GM23338 (cell line): ENCODE measurements at regions not wholly inside any gene's neighbourhood (a gene's known extent, or its start where the extent isn't known, plus 50 kb on each side); places are given as distances from the start of the nearest gene placed in this dataset.

ENCODE experiments used
- ATAC-seq: fragments of 200-7000 bp; cut with Tn5 transposase; 3 replicates; pipeline ENCODE4 v1.9.1; 2020
- DNase-seq: peaks from one replicate; pipeline ENCODE4 v3.0.0-alpha.2; 2015; ENCODE audit warnings: low spot score
- H2AFZ ChIP-seq: fragments of 200-600 bp; sonication (generic); 2 replicates; pipeline ENCODE4 v1.8.0; 2016; ENCODE audit warnings: antibody characterized with exemption, mild to moderate bottlenecking, moderate library complexity
- H3F3A ChIP-seq: fragments of 200-600 bp; sonication (generic); replicated peaks from 2 replicates; pipeline ENCODE4 v1.8.0; 2017; ENCODE audit warnings: antibody characterized with exemption, mixed run types, low read depth
- H3K27ac ChIP-seq: fragments of 200-600 bp; sonication (generic); 2 replicates; pipeline ENCODE4 v1.6.1; 2016; ENCODE audit warnings: low read depth
- H3K27me3 ChIP-seq: fragments of 200-600 bp; sonication (generic); 2 replicates; pipeline ENCODE4 v1.8.0; 2016; ENCODE audit warnings: mild to moderate bottlenecking, mixed run types, moderate library complexity; ENCODE audit not compliant: insufficient read depth
- H3K36me3 ChIP-seq: fragments of 200-600 bp; sonication (generic); 2 replicates; pipeline ENCODE4 v1.8.0; 2016; ENCODE audit warnings: mild to moderate bottlenecking; ENCODE audit not compliant: insufficient read depth
- H3K4me1 ChIP-seq: fragments of 200-600 bp; sonication (generic); 2 replicates; pipeline ENCODE4 v1.8.0; 2016; ENCODE audit warnings: mild to moderate bottlenecking, moderate library complexity; ENCODE audit not compliant: insufficient read depth
- H3K4me2 ChIP-seq: fragments of 200-600 bp; sonication (generic); 2 replicates; pipeline ENCODE4 v1.7.1; 2017; ENCODE audit warnings: mixed run types
- H3K4me3 ChIP-seq: fragments of 200-600 bp; sonication (generic); 2 replicates; pipeline ENCODE4 v1.6.1; 2016; ENCODE audit warnings: mixed run types
- H3K79me2 ChIP-seq: fragments of 200-600 bp; sonication (generic); replicated peaks from 2 replicates; pipeline ENCODE4 v1.8.0; 2017; ENCODE audit warnings: mild to moderate bottlenecking; ENCODE audit not compliant: insufficient read depth
- H3K9me2 ChIP-seq: fragments of 200-600 bp; sonication (generic); 2 replicates; pipeline ENCODE4 v1.8.0; 2017; ENCODE audit not compliant: insufficient read depth
- H4K20me1 ChIP-seq: fragments of 200-600 bp; sonication (generic); replicated peaks from 2 replicates; pipeline ENCODE4 v1.8.0; 2017; ENCODE audit warnings: mild to moderate bottlenecking; ENCODE audit not compliant: insufficient read depth
- H3K27ac Mint-ChIP-seq: 2 replicates; pipeline ENCODE4 v1.8.0; 2020; ENCODE audit warnings: inconsistent platforms, mild to moderate bottlenecking, moderate library complexity, mixed read lengths
- H3K27me3 Mint-ChIP-seq: 3 replicates; pipeline ENCODE4 v1.8.0; 2022; ENCODE audit warnings: low read depth, mild to moderate bottlenecking, moderate library complexity, mixed read lengths, inconsistent platforms; ENCODE audit not compliant: insufficient read depth, poor library complexity
- H3K36me3 Mint-ChIP-seq: 3 replicates; pipeline ENCODE4 v1.8.0; 2021; ENCODE audit warnings: low read depth, mild to moderate bottlenecking, inconsistent platforms, moderate library complexity, mixed read lengths
- H3K4me1 Mint-ChIP-seq: 3 replicates; pipeline ENCODE4 v1.8.0; 2020; ENCODE audit warnings: mild to moderate bottlenecking, inconsistent platforms, mixed read lengths
- H3K4me3 Mint-ChIP-seq: 3 replicates; pipeline ENCODE4 v1.8.0; 2021; ENCODE audit warnings: moderate library complexity, mild to moderate bottlenecking, inconsistent platforms, mixed read lengths
- H3K9me3 Mint-ChIP-seq: 3 replicates; pipeline ENCODE4 v1.8.0; 2020; ENCODE audit warnings: moderate library complexity, mild to moderate bottlenecking, inconsistent platforms, mixed read lengths
- CREB1 ChIP-seq: fragments of 250-450 bp; sonication (Bioruptor Pico); IDR thresholded peaks from 2 replicates; pipeline ENCODE4 v1.5.0; 2020; ENCODE audit warnings: low read depth, mild to moderate bottlenecking, moderate library complexity
- EZH2 ChIP-seq: fragments of 200-600 bp; sonication (generic); IDR thresholded peaks from one replicate; pipeline ENCODE4 v1.8.0; 2017; ENCODE audit warnings: antibody characterized with exemption, mild to moderate bottlenecking, low read depth; ENCODE audit not compliant: unreplicated experiment
- EZH2phosphoT487 ChIP-seq: fragments of 200-600 bp; sonication (generic); IDR thresholded peaks from one replicate; pipeline ENCODE4 v1.8.1; 2018; ENCODE audit warnings: antibody characterized with exemption; ENCODE audit not compliant: unreplicated experiment
- JUNB ChIP-seq: IDR thresholded peaks from one replicate; pipeline ENCODE4 v1.6.1; 2016; ENCODE audit warnings: antibody characterized with exemption; ENCODE audit not compliant: unreplicated experiment
- NANOG ChIP-seq: IDR thresholded peaks from 2 replicates; pipeline ENCODE4 v1.6.1; 2016; ENCODE audit warnings: antibody characterized with exemption, borderline replicate concordance
- POLR2AphosphoS5 ChIP-seq: IDR thresholded peaks from 2 replicates; pipeline ENCODE4 v1.6.1; 2016; ENCODE audit warnings: antibody characterized with exemption, low read depth
- REST ChIP-seq: IDR thresholded peaks from one replicate; pipeline ENCODE4 v1.6.1; 2018; ENCODE audit warnings: antibody characterized with exemption; ENCODE audit not compliant: unreplicated experiment
- STAT1 ChIP-seq: IDR thresholded peaks from one replicate; pipeline ENCODE4 v1.6.1; 2016; ENCODE audit warnings: antibody characterized with exemption; ENCODE audit not compliant: unreplicated experiment
- ZNF114 ChIP-seq: fragments of 250-450 bp; sonication (Bioruptor Pico); IDR thresholded peaks from 2 replicates; pipeline ENCODE4 v1.5.0; 2020; ENCODE audit warnings: mild to moderate bottlenecking, moderate library complexity
- ZNF331 ChIP-seq: fragments of 250-450 bp; sonication (Bioruptor Pico); IDR thresholded peaks from 2 replicates; pipeline ENCODE4 v1.5.0; 2020; ENCODE audit warnings: low read depth, mild to moderate bottlenecking, moderate library complexity
- TF ChIP-seq, protein P1 (sequence below): IDR thresholded peaks from 2 replicates; pipeline ENCODE4 v1.6.1; 2016; ENCODE audit warnings: antibody characterized with exemption
- TF ChIP-seq, protein P2 (sequence below): fragments of 250-450 bp; sonication (Bioruptor Pico); IDR thresholded peaks from 2 replicates; pipeline ENCODE4 v1.5.0; 2020; ENCODE audit warnings: mild to moderate bottlenecking, moderate library complexity
- TF ChIP-seq, protein P3 (sequence below), 2 experiments: fragments of 200-600 bp in 1 of 2; sonication (generic) in 1 of 2; conservative IDR thresholded peaks; 2 replicates each; pipeline versions ENCODE4 v1.5.1 to v1.6.1; 2016 to 2017; ENCODE audit warnings: antibody characterized with exemption in 2 of 2, low read depth in 2 of 2, mild to moderate bottlenecking in 2 of 2, moderate library complexity in 1 of 2

DNA sequence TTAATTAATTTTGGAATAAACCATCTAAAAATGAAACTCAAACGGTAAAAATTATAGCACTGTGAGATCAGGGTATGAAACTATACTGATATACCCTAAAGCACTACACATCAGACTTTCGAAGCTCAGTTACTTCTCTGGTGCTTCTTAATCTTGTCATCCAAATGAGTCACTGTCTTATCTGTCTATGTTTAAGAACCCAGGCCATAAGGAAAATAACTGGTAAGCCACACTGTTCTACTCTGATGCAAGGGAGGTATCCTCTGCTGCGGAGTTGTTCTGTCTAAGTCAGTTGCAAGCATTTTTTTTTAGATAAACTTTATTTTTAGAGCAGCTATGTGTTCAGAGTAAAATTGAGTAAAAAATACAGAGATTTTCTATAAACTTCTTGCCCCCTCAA is 830.8 kb upstream of the POU3F4 start:
- no peak overlapping the region for H3K4me3 ChIP-seq
- ATAC-seq (no peak), DNase-seq (no peak)
- Mint-ChIP-seq H3K9me3 (peaks cover 6% of the 10 kb centered on the region), H3K27ac (no peak overlapping the region), H3K4me3 (no peak overlapping the region), H3K36me3 (peaks cover 3% of the 10 kb centered on the region; the same call in 1 of the 3 replicates), H3K27me3 (no peaks in the 10 kb centered on the region), H3K4me1 (no peaks in the 10 kb centered on the region)
- no peaks in the 10 kb centered on the region for H4K20me1 ChIP-seq
- no peaks in the 10 kb centered on the region for H3K9me2 ChIP-seq
- TF ChIP-seq, protein P1, sequence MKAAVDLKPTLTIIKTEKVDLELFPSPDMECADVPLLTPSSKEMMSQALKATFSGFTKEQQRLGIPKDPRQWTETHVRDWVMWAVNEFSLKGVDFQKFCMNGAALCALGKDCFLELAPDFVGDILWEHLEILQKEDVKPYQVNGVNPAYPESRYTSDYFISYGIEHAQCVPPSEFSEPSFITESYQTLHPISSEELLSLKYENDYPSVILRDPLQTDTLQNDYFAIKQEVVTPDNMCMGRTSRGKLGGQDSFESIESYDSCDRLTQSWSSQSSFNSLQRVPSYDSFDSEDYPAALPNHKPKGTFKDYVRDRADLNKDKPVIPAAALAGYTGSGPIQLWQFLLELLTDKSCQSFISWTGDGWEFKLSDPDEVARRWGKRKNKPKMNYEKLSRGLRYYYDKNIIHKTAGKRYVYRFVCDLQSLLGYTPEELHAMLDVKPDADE, result no peak
- TF ChIP-seq NANOG (no peak), ZNF114 (no peak), EZH2phosphoT487 (no peak), REST (no peak), CREB1 (CRISPR knock-in tag) (no peak), JUNB (no peak), EZH2 (no peak), ZNF331 (CRISPR knock-in tag) (no peak), POLR2AphosphoS5 (no peak), STAT1 (no peak)
- TF ChIP-seq, protein P2, sequence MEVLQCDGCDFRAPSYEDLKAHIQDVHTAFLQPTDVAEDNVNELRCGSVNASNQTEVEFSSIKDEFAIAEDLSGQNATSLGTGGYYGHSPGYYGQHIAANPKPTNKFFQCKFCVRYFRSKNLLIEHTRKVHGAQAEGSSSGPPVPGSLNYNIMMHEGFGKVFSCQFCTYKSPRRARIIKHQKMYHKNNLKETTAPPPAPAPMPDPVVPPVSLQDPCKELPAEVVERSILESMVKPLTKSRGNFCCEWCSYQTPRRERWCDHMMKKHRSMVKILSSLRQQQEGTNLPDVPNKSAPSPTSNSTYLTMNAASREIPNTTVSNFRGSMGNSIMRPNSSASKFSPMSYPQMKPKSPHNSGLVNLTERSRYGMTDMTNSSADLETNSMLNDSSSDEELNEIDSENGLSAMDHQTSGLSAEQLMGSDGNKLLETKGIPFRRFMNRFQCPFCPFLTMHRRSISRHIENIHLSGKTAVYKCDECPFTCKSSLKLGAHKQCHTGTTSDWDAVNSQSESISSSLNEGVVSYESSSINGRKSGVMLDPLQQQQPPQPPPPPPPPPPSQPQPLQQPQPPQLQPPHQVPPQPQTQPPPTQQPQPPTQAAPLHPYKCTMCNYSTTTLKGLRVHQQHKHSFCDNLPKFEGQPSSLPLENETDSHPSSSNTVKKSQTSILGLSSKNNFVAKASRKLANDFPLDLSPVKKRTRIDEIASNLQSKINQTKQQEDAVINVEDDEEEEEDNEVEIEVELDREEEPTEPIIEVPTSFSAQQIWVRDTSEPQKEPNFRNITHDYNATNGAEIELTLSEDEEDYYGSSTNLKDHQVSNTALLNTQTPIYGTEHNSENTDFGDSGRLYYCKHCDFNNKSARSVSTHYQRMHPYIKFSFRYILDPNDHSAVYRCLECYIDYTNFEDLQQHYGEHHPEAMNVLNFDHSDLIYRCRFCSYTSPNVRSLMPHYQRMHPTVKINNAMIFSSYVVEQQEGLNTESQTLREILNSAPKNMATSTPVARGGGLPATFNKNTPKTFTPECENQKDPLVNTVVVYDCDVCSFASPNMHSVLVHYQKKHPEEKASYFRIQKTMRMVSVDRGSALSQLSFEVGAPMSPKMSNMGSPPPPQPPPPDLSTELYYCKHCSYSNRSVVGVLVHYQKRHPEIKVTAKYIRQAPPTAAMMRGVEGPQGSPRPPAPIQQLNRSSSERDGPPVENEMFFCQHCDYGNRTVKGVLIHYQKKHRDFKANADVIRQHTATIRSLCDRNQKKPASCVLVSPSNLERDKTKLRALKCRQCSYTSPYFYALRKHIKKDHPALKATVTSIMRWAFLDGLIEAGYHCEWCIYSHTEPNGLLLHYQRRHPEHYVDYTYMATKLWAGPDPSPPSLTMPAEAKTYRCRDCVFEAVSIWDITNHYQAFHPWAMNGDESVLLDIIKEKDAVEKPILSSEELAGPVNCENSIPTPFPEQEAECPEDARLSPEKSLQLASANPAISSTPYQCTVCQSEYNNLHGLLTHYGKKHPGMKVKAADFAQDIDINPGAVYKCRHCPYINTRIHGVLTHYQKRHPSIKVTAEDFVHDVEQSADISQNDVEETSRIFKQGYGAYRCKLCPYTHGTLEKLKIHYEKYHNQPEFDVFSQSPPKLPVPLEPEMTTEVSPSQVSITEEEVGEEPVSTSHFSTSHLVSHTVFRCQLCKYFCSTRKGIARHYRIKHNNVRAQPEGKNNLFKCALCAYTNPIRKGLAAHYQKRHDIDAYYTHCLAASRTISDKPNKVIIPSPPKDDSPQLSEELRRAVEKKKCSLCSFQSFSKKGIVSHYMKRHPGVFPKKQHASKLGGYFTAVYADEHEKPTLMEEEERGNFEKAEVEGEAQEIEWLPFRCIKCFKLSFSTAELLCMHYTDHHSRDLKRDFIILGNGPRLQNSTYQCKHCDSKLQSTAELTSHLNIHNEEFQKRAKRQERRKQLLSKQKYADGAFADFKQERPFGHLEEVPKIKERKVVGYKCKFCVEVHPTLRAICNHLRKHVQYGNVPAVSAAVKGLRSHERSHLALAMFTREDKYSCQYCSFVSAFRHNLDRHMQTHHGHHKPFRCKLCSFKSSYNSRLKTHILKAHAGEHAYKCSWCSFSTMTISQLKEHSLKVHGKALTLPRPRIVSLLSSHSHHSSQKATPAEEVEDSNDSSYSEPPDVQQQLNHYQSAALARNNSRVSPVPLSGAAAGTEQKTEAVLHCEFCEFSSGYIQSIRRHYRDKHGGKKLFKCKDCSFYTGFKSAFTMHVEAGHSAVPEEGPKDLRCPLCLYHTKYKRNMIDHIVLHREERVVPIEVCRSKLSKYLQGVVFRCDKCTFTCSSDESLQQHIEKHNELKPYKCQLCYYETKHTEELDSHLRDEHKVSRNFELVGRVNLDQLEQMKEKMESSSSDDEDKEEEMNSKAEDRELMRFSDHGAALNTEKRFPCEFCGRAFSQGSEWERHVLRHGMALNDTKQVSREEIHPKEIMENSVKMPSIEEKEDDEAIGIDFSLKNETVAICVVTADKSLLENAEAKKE, result no peak
- TF ChIP-seq, protein P3, sequence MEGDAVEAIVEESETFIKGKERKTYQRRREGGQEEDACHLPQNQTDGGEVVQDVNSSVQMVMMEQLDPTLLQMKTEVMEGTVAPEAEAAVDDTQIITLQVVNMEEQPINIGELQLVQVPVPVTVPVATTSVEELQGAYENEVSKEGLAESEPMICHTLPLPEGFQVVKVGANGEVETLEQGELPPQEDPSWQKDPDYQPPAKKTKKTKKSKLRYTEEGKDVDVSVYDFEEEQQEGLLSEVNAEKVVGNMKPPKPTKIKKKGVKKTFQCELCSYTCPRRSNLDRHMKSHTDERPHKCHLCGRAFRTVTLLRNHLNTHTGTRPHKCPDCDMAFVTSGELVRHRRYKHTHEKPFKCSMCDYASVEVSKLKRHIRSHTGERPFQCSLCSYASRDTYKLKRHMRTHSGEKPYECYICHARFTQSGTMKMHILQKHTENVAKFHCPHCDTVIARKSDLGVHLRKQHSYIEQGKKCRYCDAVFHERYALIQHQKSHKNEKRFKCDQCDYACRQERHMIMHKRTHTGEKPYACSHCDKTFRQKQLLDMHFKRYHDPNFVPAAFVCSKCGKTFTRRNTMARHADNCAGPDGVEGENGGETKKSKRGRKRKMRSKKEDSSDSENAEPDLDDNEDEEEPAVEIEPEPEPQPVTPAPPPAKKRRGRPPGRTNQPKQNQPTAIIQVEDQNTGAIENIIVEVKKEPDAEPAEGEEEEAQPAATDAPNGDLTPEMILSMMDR (conservative IDR thresholded peaks at IDR 0.05; ENCODE audit: low read depth in 2 of 2), result no peak
- no peaks in the 10 kb centered on the region for H3K27me3 ChIP-seq
- no peaks in the 10 kb centered on the region for H3K36me3 ChIP-seq
- no peaks in the 10 kb centered on the region for H3K4me1 ChIP-seq
- H2AFZ ChIP-seq, result no peak overlapping the region
- no peaks in the 10 kb centered on the region for H3F3A ChIP-seq
- H3K27ac ChIP-seq, result no peak overlapping the region
- no peaks in the 10 kb centered on the region for H3K79me2 ChIP-seq
- no peak overlapping the region for H3K4me2 ChIP-seq
